PC-3 (cell line): ENCODE measurements at regions not wholly inside any gene's neighbourhood (a gene's known extent, or its start where the extent isn't known, plus 50 kb on each side); places are given as distances from the start of the nearest gene placed in this dataset.

ENCODE experiments used
- ATAC-seq: fragments of 200-7000 bp; cut with Tn5 transposase; 2 replicates; pipeline ENCODE4 v1.9.1; 2020; ENCODE audit warnings: mild to moderate bottlenecking, moderate library complexity
- BruUV-seq: library from RNA; stranded (reverse); fragments of 400-500 nt; replicated peaks from 2 replicates; lab custom pipeline; 2021; lab: Mats Ljungman, UMichigan
- CTCF ChIA-PET: fragments of 300-600 bp; sonication (Branson Sonifier 250); formaldehyde crosslinking; loops from one replicate; lab custom pipeline; 2022; ENCODE audit warnings: antibody characterized with exemption; lab: Charles Lee
- POLR2A ChIA-PET: fragments of 300-600 bp; sonication (Branson Sonifier 250); formaldehyde crosslinking; loops from one replicate; lab custom pipeline; 2022; ENCODE audit warnings: antibody characterized with exemption; ENCODE audit not compliant: unreplicated experiment; lab: Charles Lee
- DNase-seq: peaks from one replicate; pipeline ENCODE4 v3.0.0-alpha.2; 2015
- H2AFZ ChIP-seq: fragments of 300-600 bp; sonication (generic); 2 replicates; pipeline ENCODE4 v1.6.0; 2016; ENCODE audit warnings: antibody characterized with exemption, low read length
- H3F3A ChIP-seq: fragments of 300-600 bp; sonication (generic); one replicate; pipeline ENCODE4 v1.6.0; 2017; ENCODE audit warnings: antibody characterized with exemption, low read length, control low read depth, mild to moderate bottlenecking; ENCODE audit not compliant: unreplicated experiment
- H3K27ac ChIP-seq: fragments of 300-600 bp; sonication (generic); 2 replicates; pipeline ENCODE4 v1.5.1; 2016; ENCODE audit warnings: mild to moderate bottlenecking, low read length
- H3K27me3 ChIP-seq: fragments of 300-600 bp; sonication (generic); 2 replicates; pipeline ENCODE4 v1.6.1; 2016; ENCODE audit warnings: low read length, mixed read lengths
- H3K36me3 ChIP-seq: fragments of 300-600 bp; sonication (generic); 2 replicates; pipeline ENCODE4 v1.6.1; 2016; ENCODE audit warnings: low read depth, mixed run types, low read length, mixed read lengths
- H3K4me1 ChIP-seq: fragments of 300-600 bp; sonication (generic); 2 replicates; pipeline ENCODE4 v1.5.1; 2016; ENCODE audit warnings: low read length; ENCODE audit not compliant: insufficient read depth
- H3K4me2 ChIP-seq: fragments of 300-600 bp; sonication (generic); 2 replicates; pipeline ENCODE4 v1.6.0; 2016; ENCODE audit warnings: low read length
- H3K4me3 ChIP-seq: fragments of 300-600 bp; sonication (generic); 2 replicates; pipeline ENCODE4 v1.5.1; 2016; ENCODE audit warnings: mild to moderate bottlenecking, low read length, mixed read lengths
- H3K79me2 ChIP-seq: fragments of 300-600 bp; sonication (generic); 2 replicates; pipeline ENCODE4 v1.6.1; 2017; ENCODE audit warnings: low read length, mixed read lengths
- H3K9ac ChIP-seq: fragments of 300-600 bp; sonication (generic); 2 replicates; pipeline ENCODE4 v1.6.0; 2016; ENCODE audit warnings: mild to moderate bottlenecking, low read length
- H3K9me2 ChIP-seq: fragments of 300-600 bp; sonication (generic); replicated peaks from 2 replicates; pipeline ENCODE4 v1.6.1; 2016; ENCODE audit warnings: mixed run types, low read length, mixed read lengths
- H3K9me3 ChIP-seq: fragments of 300-600 bp; sonication (generic); 2 replicates; pipeline ENCODE4 v1.6.1; 2016; ENCODE audit warnings: low read length, mixed read lengths
- H4K20me1 ChIP-seq: fragments of 300-600 bp; sonication (generic); 2 replicates; pipeline ENCODE4 v1.6.1; 2016; ENCODE audit warnings: low read length, mixed read lengths
- EZH2 ChIP-seq: fragments of 300-600 bp; sonication (generic); IDR thresholded peaks from one replicate; pipeline ENCODE4 v1.6.1; 2017; ENCODE audit warnings: antibody characterized with exemption, mild to moderate bottlenecking, low read length; ENCODE audit not compliant: unreplicated experiment
- EZH2phosphoT487 ChIP-seq: fragments of 300-600 bp; sonication (generic); IDR thresholded peaks from 2 replicates; pipeline ENCODE4 v1.6.1; 2018; ENCODE audit warnings: mild to moderate bottlenecking, antibody characterized with exemption, low read length, borderline replicate concordance
- intact Hi-C: fragments of 100-400 bp; cut with micrococcal nuclease; formaldehyde crosslinking; loops from 2 replicates; pipeline ENCODE4 v1.9.0; 2023
- TF ChIP-seq, protein P1 (sequence below): fragments of 300-600 bp; sonication (generic); conservative IDR thresholded peaks from 2 replicates; pipeline ENCODE4 v1.5.1; 2017; ENCODE audit warnings: antibody characterized with exemption, low read depth, mild to moderate bottlenecking, low read length

DNA sequence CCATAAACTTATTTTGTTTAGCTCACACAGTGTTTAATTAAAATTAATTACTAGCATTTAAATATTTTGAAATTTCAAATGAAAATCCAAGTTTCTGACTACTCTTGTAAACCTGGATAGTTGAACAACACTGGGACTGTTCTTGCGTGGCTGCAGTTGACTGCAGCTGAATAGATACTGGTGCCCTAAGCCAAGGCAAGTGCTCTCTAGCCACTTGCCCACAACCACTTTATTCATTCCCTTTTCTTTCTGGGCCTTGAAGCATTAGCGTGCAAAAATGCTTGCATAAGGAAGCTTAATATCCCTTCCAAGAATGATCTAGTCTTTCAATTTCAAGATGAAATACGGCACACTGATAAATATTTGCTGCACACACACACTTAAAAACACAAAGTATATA, 676.0 kb upstream of the MARCKS start:
- no peak overlapping the region for H2AFZ ChIP-seq
- H3K9me2 ChIP-seq = no peaks in the 10 kb centered on the region
- no peaks in the 10 kb centered on the region for H3K79me2 ChIP-seq
- ChIA-PET POLR2A (interaction anchor here (0.6 kb wide), 1 partner anchor 13 kb away, joined by 3 read pairs; no protein-coding TSS in a partner anchor), CTCF (no interaction called here)
- H3K36me3 ChIP-seq = no peaks in the 10 kb centered on the region
- no peaks in the 10 kb centered on the region for H3K9me3 ChIP-seq
- no peak overlapping the region for H3K4me3 ChIP-seq
- ATAC-seq (no peak), DNase-seq (no peak)
- no peak overlapping the region for H3K9ac ChIP-seq
- H3K4me1 ChIP-seq = peaks cover 21% of the 10 kb centered on the region
- H3F3A ChIP-seq = peaks cover 3% of the 10 kb centered on the region
- intact Hi-C loops = loop anchor here (5.0 to 10.0 kb wide), 2 partner anchors 396 to 676 kb away; partner anchors contain the start of gene MARCKS
- no peak overlapping the region for H3K27ac ChIP-seq
- no peaks in the 10 kb centered on the region for H3K27me3 ChIP-seq
- no peak overlapping the region for H3K4me2 ChIP-seq
- TF ChIP-seq EZH2 = no peak
- TF ChIP-seq EZH2phosphoT487 = no peak
- TF ChIP-seq, protein P1, sequence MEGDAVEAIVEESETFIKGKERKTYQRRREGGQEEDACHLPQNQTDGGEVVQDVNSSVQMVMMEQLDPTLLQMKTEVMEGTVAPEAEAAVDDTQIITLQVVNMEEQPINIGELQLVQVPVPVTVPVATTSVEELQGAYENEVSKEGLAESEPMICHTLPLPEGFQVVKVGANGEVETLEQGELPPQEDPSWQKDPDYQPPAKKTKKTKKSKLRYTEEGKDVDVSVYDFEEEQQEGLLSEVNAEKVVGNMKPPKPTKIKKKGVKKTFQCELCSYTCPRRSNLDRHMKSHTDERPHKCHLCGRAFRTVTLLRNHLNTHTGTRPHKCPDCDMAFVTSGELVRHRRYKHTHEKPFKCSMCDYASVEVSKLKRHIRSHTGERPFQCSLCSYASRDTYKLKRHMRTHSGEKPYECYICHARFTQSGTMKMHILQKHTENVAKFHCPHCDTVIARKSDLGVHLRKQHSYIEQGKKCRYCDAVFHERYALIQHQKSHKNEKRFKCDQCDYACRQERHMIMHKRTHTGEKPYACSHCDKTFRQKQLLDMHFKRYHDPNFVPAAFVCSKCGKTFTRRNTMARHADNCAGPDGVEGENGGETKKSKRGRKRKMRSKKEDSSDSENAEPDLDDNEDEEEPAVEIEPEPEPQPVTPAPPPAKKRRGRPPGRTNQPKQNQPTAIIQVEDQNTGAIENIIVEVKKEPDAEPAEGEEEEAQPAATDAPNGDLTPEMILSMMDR = no peak
- BruUV-seq = no TSS peak
- no peaks in the 10 kb centered on the region for H4K20me1 ChIP-seq

DNA sequence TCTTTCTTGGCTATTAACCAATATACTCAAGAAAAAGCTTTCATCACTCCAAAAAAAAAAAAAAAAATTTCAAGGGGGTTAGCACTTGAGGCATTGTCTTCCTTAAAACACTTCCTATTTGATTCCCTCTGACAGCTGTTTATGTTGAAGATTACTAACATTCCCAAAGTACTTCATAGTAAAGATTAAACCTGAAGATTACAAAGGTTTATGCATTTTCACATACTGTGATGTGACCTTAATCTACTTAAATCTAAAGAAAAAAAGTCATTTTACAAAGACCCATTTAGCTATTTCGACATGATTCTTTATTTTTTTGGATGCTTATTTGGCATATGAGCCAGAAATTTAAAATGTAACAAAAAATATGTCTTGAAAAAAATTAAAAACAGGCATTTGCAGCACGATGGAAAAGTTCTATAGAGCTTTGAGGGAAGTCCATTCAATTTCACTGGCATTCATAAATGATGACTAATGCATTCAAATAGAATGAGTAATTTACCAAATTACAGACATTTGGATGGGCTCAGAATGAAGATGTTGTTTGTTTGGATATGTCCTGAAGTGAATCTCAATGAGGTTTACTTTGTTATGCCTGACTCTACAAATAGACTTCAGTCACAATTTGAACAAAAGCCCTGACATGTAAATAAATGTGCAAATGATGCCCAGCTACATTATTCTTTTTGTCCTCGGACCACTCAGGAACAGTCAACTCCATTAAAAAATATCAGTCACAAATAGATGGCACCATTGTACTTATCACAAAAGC, 674.6 kb upstream of the MARCKS start:
- DNase-seq = peak; percentile 85
- H2AFZ ChIP-seq = no peak overlapping the region
- ATAC-seq = peak; percentile 87
- H3K9me3 ChIP-seq = no peaks in the 10 kb centered on the region
- H3K9me2 ChIP-seq = no peaks in the 10 kb centered on the region
- no peak for TF ChIP-seq EZH2
- TF ChIP-seq, protein P1 = no peak; the same call in 1 of the 2 replicates
- no peak for TF ChIP-seq EZH2phosphoT487
- peak overlapping the region; percentile 39; the same call in 1 of the 2 replicates for H3K27ac ChIP-seq
- H4K20me1 ChIP-seq = no peaks in the 10 kb centered on the region
- intact Hi-C loops = loop anchor here (1.0 to 10.0 kb wide), 4 partner anchors 135 to 675 kb away; partner anchors contain the start of gene MARCKS
- BruUV-seq = no TSS peak
- H3K9ac ChIP-seq = no peak overlapping the region
- H3K4me1 ChIP-seq = peaks cover 21% of the 10 kb centered on the region
- POLR2A ChIA-PET = no interaction called here
- no peaks in the 10 kb centered on the region for H3K36me3 ChIP-seq
- no peaks in the 10 kb centered on the region for H3K79me2 ChIP-seq
- CTCF ChIA-PET = no interaction called here
- H3K4me3 ChIP-seq = peak overlapping the region; percentile 20; the same call in 1 of the 2 replicates
- H3F3A ChIP-seq = peaks cover 3% of the 10 kb centered on the region
- peak overlapping the region; percentile 71 for H3K4me2 ChIP-seq
- H3K27me3 ChIP-seq = no peaks in the 10 kb centered on the region

DNA sequence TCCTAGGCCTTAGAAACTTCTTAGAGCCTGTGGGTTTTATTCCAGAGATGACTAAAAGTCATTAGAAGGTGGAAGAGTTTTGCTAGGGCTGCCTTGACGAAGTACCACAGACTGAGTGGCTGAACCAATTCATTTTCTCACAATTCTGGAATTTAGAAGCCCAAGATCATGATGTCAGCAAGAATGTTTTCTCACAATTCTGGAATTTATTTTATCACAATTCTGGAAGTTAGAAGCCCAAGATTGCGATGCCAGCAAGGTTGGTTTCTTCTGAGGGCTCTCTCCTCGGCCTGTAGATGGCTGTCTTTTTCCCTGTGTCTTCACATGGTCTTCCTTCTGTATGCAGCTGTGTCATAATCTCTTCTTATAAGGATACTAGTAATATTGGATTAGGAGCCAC, 672.9 kb upstream of the MARCKS start:
- H3K27me3 ChIP-seq = no peaks in the 10 kb centered on the region
- H3K27ac ChIP-seq = no peak overlapping the region
- no peak overlapping the region for H3K4me2 ChIP-seq
- POLR2A ChIA-PET = no interaction called here
- no peak overlapping the region for H3K4me3 ChIP-seq
- H4K20me1 ChIP-seq = no peaks in the 10 kb centered on the region
- CTCF ChIA-PET = no interaction called here
- H3K9me3 ChIP-seq = no peaks in the 10 kb centered on the region
- no peaks in the 10 kb centered on the region for H3K9me2 ChIP-seq
- H3K4me1 ChIP-seq = peaks cover 14% of the 10 kb centered on the region
- H2AFZ ChIP-seq = no peak overlapping the region
- H3K9ac ChIP-seq = no peak overlapping the region
- BruUV-seq = no TSS peak
- intact Hi-C loops = loop anchor here (5.0 to 10.0 kb wide), 2 partner anchors 399 to 673 kb away; partner anchors contain the start of gene MARCKS
- ATAC-seq (no peak), DNase-seq (no peak)
- H3F3A ChIP-seq = peaks cover 3% of the 10 kb centered on the region
- no peak for TF ChIP-seq EZH2phosphoT487
- TF ChIP-seq, protein P1 = no peak
- TF ChIP-seq EZH2 = no peak
- H3K36me3 ChIP-seq = no peaks in the 10 kb centered on the region
- no peaks in the 10 kb centered on the region for H3K79me2 ChIP-seq
